ENCODE measurements at regions not wholly inside any gene's neighbourhood (a gene's known extent, or its start where the extent isn't known, plus 50 kb on each side); places are given as distances from the start of the nearest gene placed in this dataset.

DNA sequence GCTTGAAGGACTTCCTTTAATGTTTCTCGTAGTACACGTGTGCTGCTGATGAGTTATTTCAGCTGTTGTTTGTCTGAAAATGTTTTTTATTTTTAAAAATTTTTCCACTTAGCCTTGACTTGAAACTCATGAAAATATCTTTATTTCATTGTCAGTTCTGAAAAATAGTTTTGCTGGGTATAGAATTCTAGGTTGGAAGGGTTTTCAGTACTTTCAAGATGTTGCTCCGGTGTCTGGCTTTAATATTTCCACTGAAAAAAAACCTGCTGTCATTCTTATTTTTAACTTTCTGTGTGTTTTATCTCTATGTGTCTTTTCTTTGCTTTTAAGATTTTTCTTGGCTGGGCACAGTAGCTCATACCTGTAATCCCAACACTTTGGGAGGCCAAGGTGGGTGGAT is 103.8 kb downstream of the UNCX start:
- Histone ChIP-seq H3K27me3 (ENCODE audit: insufficient read depth, low read depth) (peaks cover 73% of the 10 kb centered on the region), H3K79me2 (ENCODE audit: insufficient read depth, low read depth) (no peaks in the 10 kb centered on the region), H3K27ac (no peak overlapping the region), H3K4me1 (ENCODE audit: low read depth, poor library complexity, severe bottlenecking) (no peaks in the 10 kb centered on the region), H3K36me3 (ENCODE audit: insufficient read depth) (no peaks in the 10 kb centered on the region), H4K20me1 (ENCODE audit: insufficient read depth) (no peaks in the 10 kb centered on the region), H3K4me2 (no peak overlapping the region), H2AFZ (ENCODE audit: low read depth) (no peak overlapping the region), H3K9ac (no peak overlapping the region), H3K4me3 (IDR thresholded peaks at IDR 0.05; ENCODE audit: insufficient read depth, low read depth, low read length) (no peak overlapping the region)
- TF ChIP-seq, protein P1, sequence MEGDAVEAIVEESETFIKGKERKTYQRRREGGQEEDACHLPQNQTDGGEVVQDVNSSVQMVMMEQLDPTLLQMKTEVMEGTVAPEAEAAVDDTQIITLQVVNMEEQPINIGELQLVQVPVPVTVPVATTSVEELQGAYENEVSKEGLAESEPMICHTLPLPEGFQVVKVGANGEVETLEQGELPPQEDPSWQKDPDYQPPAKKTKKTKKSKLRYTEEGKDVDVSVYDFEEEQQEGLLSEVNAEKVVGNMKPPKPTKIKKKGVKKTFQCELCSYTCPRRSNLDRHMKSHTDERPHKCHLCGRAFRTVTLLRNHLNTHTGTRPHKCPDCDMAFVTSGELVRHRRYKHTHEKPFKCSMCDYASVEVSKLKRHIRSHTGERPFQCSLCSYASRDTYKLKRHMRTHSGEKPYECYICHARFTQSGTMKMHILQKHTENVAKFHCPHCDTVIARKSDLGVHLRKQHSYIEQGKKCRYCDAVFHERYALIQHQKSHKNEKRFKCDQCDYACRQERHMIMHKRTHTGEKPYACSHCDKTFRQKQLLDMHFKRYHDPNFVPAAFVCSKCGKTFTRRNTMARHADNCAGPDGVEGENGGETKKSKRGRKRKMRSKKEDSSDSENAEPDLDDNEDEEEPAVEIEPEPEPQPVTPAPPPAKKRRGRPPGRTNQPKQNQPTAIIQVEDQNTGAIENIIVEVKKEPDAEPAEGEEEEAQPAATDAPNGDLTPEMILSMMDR (conservative IDR thresholded peaks at IDR 0.05; ENCODE audit: low read depth, low read length), result no peak

DNA sequence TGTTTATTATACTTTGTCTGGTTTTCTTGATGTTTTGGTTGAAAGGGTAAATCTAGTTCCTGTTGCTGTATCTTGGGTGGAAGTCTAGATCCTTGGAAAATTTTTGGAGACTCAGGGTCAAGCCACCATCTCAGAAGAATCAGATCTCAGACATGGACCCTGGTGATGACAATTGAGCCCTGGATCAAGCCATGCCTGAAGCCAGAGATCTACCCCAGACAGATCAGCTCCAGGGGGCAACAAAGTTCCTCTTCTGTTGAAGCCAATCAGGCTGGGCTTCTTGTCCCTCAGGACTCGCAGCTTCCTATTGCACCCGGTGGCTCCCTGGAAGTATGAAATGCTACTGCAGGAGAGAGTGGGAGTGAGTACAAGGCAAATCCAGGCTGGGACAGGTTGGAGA is 106.9 kb downstream of the UNCX start:
- Histone ChIP-seq H3K4me3 (IDR thresholded peaks at IDR 0.05; ENCODE audit: insufficient read depth, low read depth, low read length) (no peak overlapping the region), H3K4me1 (ENCODE audit: low read depth, poor library complexity, severe bottlenecking) (no peaks in the 10 kb centered on the region), H3K27me3 (ENCODE audit: insufficient read depth, low read depth) (peaks cover 81% of the 10 kb centered on the region), H3K79me2 (ENCODE audit: insufficient read depth, low read depth) (no peaks in the 10 kb centered on the region), H2AFZ (ENCODE audit: low read depth) (no peak overlapping the region), H3K27ac (no peak overlapping the region), H3K36me3 (ENCODE audit: insufficient read depth) (no peaks in the 10 kb centered on the region), H3K9ac (no peak overlapping the region), H3K4me2 (no peak overlapping the region), H4K20me1 (ENCODE audit: insufficient read depth) (no peaks in the 10 kb centered on the region)
- TF ChIP-seq, protein P1 (conservative IDR thresholded peaks at IDR 0.05; ENCODE audit: low read depth, low read length), result no peak

DNA sequence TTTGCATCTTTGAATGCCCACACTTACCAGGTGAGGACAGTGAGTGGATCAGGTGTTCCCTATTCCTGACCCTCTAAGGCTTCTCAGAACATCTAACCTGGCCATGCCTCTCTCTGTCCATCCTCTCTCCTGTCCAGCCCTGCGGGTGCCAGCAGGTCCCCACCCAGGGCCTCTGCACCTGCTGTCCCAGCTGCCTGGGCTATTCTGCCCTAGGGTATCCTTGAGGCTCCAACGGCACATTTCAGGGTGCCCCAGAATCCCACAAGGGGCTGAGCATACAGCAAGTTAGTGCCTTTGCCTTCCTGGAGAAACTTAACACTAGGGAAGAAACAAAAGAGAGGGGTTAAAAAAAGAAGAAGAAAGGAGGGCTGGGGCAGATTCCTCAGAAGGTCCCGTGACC is 107.4 kb downstream of the UNCX start:
- no peaks in the 10 kb centered on the region for H3K4me1 ChIP-seq (ENCODE audit: low read depth, poor library complexity, severe bottlenecking)
- H2AFZ ChIP-seq (ENCODE audit: low read depth), result no peak overlapping the region
- TF ChIP-seq, protein P1 (conservative IDR thresholded peaks at IDR 0.05; ENCODE audit: low read depth, low read length), result no peak
- H3K27me3 ChIP-seq (ENCODE audit: insufficient read depth, low read depth), result peaks cover 81% of the 10 kb centered on the region
- H3K4me2 ChIP-seq, result no peak overlapping the region
- H3K4me3 ChIP-seq (IDR thresholded peaks at IDR 0.05; ENCODE audit: insufficient read depth, low read depth, low read length), result no peak overlapping the region
- H3K36me3 ChIP-seq (ENCODE audit: insufficient read depth), result no peaks in the 10 kb centered on the region
- H3K9ac ChIP-seq, result no peak overlapping the region
- H4K20me1 ChIP-seq (ENCODE audit: insufficient read depth), result no peaks in the 10 kb centered on the region
- no peaks in the 10 kb centered on the region for H3K79me2 ChIP-seq (ENCODE audit: insufficient read depth, low read depth)
- H3K27ac ChIP-seq, result no peak overlapping the region

DNA sequence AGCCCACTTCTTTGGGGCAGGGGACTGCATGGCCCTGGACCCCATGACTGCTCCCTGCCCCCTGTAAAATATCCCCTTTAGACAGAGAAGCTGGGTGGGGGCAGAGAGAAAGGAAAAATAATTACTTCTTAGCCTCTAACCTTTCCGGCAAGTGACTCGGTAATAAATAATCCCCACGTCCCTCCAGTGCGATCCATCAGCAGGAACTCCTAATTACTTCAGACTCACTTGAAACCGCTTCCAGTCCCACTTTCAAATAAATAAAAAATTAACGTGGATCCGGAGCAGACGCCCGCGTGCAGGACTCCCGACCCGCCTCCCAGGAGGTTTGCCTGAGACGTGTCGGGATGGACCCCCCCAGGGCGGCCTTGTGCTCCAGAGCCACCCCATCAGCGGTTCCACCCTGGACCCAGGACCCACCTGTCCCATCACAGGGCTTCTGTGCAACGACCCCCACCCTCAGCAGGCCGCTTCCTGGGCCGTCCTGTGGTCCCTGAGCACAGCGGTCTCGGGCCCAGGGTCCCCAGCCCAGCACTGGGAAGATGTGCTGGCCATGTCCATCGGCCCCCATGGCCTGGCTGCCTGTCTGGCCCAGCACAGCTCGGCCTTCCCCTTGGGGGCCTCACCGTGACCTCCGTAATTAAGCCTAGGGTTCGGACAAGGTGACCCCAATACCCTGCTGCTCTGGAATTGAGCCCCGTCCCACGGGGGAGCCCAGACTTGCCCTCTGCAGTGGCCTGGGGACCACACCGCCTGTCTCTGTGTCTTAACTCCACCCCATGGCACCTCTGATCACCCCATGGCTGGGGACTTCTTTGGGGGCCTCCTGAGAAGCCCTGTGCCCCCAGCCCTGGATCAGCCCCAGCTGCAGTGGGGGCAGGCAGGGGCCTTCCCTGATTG is 108.0 kb downstream of the UNCX start:
- peaks cover 79% of the 10 kb centered on the region for H3K27me3 ChIP-seq (ENCODE audit: insufficient read depth, low read depth)
- TF ChIP-seq, protein P1 (conservative IDR thresholded peaks at IDR 0.05; ENCODE audit: low read depth, low read length), result no peak
- H3K27ac ChIP-seq, result no peak overlapping the region
- H3K4me3 ChIP-seq (IDR thresholded peaks at IDR 0.05; ENCODE audit: insufficient read depth, low read depth, low read length), result no peak overlapping the region
- H4K20me1 ChIP-seq (ENCODE audit: insufficient read depth), result no peaks in the 10 kb centered on the region
- H3K4me1 ChIP-seq (ENCODE audit: low read depth, poor library complexity, severe bottlenecking), result no peaks in the 10 kb centered on the region
- no peaks in the 10 kb centered on the region for H3K36me3 ChIP-seq (ENCODE audit: insufficient read depth)
- no peak overlapping the region for H2AFZ ChIP-seq (ENCODE audit: low read depth)
- no peaks in the 10 kb centered on the region for H3K79me2 ChIP-seq (ENCODE audit: insufficient read depth, low read depth)
- H3K4me2 ChIP-seq, result no peak overlapping the region
- H3K9ac ChIP-seq, result no peak overlapping the region
